HS-5 (cell line): ENCODE measurements at regions not wholly inside any gene's neighbourhood (a gene's known extent, or its start where the extent isn't known, plus 50 kb on each side); places are given as distances from the start of the nearest gene placed in this dataset.
"Not testable (repeated sequence)": the region's sequence is repeated elsewhere in the genome, so short reads cannot be mapped to it uniquely, and the experiment has no call there.

Experiments used
- DNase-seq: peaks from one replicate; pipeline ENCODE4 v3.0.0-alpha.2; 2012; ENCODE audit warnings: low read depth

DNA sequence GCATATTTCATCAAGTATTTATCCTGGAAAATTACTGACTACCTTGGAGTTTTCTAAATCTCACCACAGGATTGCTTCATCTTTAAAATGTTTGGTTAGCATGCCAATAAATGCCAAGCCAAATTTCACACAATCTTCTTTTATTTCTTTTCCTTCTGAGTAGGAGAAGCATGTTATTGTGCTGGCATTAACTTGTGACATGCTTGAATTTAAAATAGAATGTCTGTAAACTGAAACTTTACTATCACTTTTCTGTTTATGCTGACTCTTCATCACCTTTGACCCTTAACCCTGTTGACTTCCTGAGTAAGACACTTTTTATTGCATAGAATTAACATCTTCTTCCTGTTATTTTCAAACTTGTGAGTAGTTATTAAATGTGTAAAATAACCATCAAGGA, 56.2 kb upstream of the LRRTM4 start:
- no peak for DNase-seq

DNA sequence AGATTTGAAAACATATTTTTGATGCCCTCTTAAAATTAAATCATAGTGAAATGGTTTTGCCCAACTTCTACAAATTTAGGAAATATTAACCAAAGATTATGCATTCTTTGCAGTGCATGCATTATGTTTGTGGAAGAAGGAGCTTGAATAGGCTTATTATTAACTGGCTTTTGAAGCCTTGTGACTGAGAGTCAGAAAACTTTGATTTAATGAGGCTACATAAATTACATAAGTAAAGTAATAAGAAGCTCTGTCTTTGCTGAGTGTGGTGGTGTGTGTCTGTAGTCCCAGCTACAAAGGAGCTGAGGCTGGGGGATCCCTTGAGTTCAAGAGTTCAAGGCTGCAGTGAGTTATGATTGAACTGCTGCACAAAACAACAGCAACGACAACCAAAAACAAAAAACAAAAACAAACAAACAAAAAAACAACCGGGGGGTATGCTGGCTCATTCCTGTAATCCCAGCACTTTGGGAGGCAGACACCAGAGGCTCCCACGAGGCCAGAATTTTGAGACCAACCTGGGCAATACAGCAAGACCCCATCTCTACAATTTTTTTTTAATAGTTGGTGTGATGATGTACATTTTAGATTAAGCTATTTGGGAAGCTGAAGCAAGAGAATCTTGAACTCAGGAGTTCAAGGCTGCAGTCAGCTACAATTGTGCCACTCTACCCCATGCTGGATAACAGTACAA, 57.0 kb upstream of the LRRTM4 start:
- no peak for DNase-seq

DNA sequence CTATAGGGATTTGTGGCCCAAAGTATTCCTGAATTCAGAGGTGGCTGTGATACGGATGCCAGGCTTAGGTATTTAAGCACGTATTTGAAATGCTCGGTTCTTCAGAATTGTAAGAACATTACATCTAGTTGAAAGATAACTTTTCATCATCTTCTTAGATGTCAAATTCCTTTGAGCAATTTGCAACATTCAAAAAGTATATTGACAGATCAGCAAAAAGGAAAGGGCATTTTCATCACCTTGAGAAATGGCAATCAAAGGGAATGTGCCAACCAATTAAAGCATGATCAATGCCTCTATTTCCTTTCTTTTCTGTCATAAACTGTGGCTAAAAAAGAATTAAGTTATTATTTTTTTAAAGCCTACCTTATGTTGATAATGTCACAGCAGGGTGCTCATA, 66.3 kb upstream of the LRRTM4 start:
- no peak for DNase-seq

DNA sequence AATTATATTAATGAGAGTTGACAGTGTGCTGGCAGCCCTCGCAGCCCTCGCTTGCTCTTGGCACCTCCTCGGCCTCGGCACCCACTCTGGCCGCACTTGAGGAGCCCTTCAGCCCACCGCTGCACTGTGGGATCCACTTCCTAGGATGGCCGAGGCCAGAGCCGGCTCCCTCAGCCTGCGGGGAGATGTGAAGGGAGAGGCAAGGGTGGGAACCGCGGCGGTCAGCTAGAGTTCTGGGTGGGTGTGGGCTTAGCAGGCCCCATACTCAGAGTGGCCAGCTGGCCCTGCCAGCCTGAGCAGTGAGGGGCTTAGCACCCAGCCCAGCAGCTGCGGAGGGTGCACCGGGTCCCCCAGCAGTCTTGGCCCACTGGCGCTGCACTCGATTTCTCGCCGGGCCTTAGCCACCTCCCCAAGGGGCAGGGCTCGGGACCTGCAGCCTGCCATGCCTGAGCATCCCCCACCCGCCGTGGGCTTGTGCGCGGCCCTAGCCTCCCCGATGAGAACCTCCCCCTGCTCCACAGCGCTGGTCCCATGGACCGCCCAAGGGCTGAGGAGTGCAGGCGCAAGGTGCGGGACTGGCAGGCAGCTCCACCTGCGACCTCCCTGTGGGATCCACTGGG, 68.2 kb upstream of the LRRTM4 start:
- no peak for DNase-seq

DNA sequence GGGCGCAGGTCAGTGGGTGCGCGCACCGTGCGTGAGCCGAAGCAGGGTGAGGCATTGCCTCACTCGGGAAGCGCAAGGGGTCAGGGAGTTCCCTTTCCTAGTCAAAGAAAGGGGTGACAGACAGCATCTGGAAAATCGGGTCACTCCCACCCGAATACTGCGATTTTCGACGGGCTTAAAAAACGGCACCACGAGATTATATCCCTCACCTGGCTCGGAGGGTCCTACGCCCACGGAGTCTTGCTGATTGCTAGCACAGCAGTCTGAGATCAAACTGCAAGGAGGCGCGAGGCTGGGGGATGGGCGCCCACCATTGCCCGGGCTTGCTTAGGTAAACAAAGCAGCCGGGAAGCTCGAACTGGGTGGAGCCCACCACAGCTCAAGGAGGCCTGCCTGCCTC, 70.8 kb upstream of the LRRTM4 start:
- DNase-seq = not testable (repeated sequence)

DNA sequence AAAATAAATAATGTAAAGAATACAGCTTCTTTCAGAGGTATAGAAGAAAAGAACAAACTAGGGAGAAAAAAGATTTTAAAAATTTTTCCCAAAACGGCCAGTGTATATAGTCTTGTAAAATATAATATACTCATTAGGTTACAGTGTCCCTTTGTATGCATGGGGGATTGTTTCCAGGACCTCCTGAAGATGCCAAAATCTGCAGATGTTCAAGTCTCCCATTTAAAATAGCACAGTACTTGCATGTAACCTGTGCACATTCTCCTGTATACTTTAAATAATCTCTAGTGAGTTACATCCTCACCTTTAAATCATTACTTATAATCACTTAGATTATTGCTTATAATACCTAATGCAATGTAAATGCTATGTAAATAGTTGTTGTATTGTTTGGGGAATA, 80.6 kb upstream of the LRRTM4 start:
- DNase-seq = no peak

DNA sequence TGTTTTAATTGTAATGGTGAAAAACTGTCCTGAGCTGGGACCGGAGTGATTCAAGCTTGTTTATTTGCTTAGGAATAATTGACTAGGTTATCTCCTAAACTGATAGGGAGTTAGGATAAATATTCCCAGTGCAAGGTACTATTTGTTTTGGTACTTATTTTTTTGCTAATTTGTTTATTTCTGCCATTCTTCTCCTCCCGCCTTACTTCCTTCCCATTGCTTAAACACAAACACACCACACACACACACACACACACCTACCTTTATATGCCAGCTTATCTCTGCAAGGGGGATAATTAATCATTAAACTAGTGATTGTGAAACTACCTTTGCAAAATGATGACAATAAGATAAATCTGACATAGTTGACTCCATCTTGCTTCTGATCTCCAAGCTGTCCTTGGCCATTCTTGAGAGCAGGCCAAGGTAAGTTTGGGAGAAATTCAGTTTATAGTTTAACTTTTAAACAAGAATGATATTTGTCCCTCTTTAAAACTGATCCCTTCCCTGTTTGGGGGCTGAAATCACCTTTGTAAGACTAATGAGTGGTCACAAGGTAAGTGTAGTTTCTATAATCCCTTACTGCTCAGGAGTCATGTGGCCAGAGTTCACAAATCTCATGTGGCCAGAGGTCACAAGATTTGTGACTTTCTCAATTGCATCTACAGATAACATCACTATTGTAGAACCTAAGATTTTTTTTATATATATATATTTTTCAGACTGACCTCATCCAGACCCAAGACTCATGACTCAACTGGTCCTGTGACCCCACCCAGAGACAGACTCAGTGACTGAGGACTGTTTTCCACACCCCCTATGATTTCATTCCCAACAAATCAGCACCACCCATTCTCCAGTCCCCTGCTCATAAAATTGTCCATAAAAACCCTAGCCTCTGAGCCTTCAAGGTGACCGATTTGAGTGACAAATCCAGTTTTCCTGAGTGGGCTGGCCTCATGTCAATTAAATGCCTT, 83.1 kb upstream of the LRRTM4 start:
- DNase-seq = no peak

DNA sequence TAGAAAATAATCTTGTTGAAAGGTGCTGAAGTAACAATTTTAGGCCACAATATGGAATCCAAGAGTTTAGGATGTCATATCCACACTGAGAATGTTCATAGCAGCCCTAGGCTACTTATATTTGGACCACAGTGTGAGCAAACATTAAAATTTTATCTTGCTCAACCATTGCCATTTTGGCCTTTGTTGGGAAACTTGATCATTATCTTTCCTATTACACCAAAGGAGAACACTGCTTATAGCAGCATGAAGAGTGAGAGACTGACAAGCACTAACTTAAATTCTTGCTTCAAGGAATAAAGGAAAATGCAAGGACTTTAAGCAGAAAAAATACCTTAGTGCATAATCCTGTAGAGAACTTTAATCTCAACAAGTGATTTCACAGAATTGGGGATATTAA, 86.3 kb upstream of the LRRTM4 start:
- DNase-seq = no peak

GRCh38 chr2:77629539-77629938, 107.4 kb upstream of the LRRTM4 start:
- DNase-seq = no peak

DNA sequence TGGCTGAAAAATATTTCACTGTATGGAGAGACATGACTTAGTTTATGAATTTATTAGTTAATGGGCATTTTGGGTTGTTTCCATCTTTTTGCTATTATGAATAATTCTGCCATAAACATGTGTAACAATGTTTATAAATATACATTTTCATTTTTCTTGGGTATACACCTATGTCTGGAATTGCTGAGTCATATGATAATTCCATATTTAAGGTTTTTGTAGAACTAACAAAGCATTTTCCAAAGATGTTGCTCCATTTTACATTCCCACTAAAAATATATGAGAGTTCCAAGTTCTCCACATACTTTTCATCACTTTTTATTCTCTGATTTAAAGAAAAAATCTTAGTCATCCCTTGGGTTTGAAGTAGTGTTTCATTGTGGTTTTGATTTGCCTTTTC, 108.8 kb upstream of the LRRTM4 start:
- DNase-seq = no peak

DNA sequence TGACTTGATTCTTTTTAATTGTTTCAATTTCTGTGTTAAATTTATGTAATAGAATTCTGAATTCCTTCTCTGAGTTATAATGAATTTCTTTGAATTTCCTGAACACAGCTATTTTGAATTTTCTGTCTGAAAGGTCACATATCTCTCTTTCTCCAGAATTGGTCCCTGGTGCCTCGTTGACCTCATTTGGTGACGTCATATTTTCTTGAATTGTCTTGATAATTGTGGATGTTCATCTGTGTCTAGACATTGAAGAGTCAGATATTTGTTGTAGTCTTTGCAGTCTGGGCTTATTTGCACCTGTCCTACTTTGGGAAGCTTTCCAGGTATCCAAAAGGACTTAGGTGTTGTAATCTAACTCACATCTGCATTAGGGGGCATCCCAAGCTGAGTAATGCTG, 111.4 kb upstream of the LRRTM4 start:
- DNase-seq = no peak

DNA sequence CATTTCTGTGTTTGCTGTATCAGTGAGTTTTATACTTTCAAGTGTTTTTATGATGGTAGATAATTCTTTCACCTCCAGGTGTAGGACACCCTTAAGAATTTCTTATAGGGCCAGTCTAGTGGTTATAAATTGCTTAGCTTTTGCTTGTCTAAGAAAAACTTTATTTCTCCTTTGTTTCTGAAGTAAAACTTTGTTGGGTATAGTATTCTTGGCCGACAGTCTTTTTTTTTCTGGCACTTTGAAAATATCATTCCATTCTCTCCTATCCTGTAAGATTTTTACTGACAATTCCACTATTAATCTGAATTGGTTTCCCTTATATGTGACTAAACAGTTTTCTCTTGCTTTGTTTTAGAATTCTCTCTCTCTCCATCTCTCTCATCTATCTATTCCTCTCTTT, 118.7 kb upstream of the LRRTM4 start:
- no peak for DNase-seq

DNA sequence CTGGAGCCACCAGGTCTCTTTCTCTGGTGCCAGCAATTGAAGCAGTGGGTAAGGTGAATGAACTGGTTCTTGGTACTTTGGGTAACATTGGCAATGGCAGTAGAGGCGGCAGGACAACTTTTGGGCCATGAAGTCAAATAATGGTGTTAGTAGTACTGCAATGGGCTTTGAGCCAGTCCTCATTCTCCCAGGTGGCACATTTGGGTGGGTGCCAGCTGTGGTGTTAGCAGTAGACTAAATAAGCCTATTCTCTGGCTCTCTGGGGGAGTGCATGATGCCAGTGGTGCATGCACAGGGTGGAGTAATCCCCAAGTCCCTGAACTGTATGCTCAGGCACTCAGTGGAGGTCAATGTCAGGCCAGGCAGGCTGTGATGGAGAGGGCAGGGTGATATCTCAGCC, 120.2 kb upstream of the LRRTM4 start:
- no peak for DNase-seq

DNA sequence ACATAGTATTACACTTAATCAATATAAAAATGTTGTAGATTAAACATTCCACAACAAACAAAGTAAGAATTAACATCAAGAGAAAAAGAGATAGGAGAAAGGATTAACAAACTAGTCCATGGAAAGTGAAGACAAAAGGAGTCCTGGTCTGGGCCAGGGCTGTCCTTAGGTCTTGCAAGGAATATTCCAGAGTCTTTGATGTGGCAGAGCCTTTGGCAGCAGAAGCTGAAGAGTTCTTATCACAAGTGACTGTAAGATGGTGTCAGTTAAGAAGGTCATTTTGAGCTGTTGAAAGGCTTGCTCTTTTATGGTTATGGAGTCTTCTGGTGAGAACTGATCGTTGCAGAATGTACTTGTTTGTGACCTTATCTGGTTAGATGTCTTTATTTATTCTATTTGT, 127.7 kb upstream of the LRRTM4 start:
- no peak for DNase-seq

DNA sequence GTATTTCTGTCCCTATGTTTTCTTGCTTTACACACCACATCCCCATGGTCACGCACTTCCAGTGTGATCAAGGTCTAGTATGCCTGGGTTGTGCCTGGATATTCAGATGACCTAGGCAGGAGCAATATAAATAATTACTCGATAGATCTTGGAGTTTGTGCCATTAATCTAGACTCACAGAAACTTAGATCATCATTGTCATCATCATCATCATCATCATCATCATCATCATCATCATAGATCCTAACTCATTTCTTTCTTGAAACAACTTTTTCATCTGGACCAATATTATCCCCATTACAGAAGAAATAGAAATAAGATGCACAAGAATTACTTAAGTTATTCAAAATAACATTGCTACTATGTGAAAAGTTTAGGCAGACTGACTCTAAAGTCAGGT, 130.3 kb upstream of the LRRTM4 start:
- no peak for DNase-seq

DNA sequence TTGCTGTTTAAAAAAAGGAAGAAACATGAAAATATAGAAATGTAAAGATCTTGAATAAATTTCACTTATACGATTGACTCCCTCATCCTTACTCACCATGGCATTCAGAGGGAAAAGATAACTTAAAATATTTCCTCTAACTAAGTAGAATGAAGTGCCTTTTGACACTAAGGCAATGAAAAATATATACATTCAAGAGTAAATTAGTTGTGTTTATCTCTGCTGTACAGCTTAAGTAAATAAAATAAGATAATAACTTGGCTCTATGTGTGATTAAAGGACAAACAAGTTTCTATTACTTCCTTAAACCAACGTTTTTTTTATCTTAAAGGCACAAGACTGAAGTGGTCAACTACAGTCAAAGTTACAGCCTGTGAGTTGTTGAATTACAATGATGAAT, 142.3 kb upstream of the LRRTM4 start:
- DNase-seq = no peak

- no peak for DNase-seq
Measured at GRCh38 chr2:77666251-77666980, 144.2 kb upstream of the LRRTM4 start.

GRCh38 chr2:77684543-77685319, 162.6 kb upstream of the LRRTM4 start:
- DNase-seq = not testable (repeated sequence)

- no peak for DNase-seq
Measured at GRCh38 chr2:77712601-77713000, 190.4 kb upstream of the LRRTM4 start.

DNA sequence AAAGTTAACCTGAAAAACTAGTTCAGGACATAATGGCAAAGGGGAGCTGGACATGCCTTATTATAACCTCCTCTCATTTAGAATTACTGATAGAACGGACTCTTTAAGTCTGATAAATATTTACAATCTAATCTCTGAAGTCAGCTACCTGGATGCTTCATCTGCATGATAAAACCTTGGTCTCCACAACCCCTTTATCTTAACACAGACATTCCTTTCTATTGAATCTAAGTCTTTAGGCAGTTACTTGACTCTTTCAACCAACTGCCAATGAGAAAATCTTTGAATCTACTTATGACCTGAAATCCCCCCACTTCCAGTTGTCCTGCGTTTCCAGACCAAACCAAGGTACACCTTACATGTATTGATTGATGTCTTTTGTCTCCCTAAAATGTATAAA, 191.2 kb upstream of the LRRTM4 start:
- no peak for DNase-seq

DNA sequence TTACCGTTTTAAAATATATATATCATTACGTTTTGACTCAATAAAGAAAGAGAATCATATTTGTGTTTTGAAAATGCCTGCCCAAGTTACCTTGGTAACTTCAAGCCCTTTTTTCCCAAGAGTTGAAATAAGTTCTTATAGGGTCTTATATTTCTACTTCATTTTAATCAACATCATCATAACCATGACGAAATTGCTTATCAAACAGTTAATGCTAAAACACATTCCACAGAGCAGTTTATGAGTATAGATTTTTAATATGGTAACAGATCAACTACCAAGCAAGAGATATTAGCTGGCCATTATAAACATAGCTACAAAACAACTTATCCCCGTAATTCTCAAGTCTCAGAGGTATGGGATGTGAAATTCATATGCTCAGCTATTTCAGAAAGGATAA, 197.9 kb upstream of the LRRTM4 start:
- DNase-seq = no peak

DNA sequence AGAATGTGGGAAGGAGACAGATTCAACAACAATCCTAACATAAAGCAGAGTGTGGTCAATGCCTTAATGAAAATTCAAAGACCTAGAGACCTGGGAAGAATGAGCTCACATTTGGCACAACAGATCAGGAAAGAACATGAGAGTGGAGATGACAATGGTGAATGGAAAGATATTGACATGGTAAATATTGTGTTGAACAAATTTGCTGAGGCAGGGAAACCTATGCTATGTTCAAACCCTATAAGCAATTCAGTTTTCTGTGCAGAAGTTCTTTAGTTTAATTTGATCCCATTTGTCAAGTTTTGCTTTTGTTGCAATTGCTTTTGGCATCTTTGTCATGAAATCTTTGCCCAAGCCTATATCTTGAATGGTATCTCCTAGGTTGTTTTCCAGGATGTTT, 199.4 kb upstream of the LRRTM4 start:
- no peak for DNase-seq
